ENCODE measurements at regions not wholly inside any gene's neighbourhood (a gene's known extent, or its start where the extent isn't known, plus 50 kb on each side); places are given as distances from the start of the nearest gene placed in this dataset.

- no peak for TF ChIP-seq RFX5 (IDR thresholded peaks at IDR 0.05; ENCODE audit: low read depth, low read length)
- no peak for TF ChIP-seq SMC3 (IDR thresholded peaks at IDR 0.05; ENCODE audit: low read depth, low read length)
- TF ChIP-seq MAFK (IDR thresholded peaks at IDR 0.05; ENCODE audit: low read depth, low read length), result no peak
- TF ChIP-seq MAZ (IDR thresholded peaks at IDR 0.05; ENCODE audit: borderline replicate concordance, low read depth, low read length), result no peak
- TF ChIP-seq RCOR1 (IDR thresholded peaks at IDR 0.05; ENCODE audit: insufficient replicate concordance, low read length), result no peak
- TF ChIP-seq FOS (IDR thresholded peaks at IDR 0.05; ENCODE audit: low read depth, low read length), result no peak
- TF ChIP-seq, protein P1, sequence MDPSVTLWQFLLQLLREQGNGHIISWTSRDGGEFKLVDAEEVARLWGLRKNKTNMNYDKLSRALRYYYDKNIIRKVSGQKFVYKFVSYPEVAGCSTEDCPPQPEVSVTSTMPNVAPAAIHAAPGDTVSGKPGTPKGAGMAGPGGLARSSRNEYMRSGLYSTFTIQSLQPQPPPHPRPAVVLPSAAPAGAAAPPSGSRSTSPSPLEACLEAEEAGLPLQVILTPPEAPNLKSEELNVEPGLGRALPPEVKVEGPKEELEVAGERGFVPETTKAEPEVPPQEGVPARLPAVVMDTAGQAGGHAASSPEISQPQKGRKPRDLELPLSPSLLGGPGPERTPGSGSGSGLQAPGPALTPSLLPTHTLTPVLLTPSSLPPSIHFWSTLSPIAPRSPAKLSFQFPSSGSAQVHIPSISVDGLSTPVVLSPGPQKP (IDR thresholded peaks at IDR 0.05; ENCODE audit: borderline replicate concordance, low read depth, low read length), result no peak
- TF ChIP-seq MXI1 (IDR thresholded peaks at IDR 0.05; ENCODE audit: borderline replicate concordance, low read depth, low read length), result no peak
- TF ChIP-seq BHLHE40 (IDR thresholded peaks at IDR 0.05; ENCODE audit: low read depth, low read length), result no peak
- TF ChIP-seq RAD21 (IDR thresholded peaks at IDR 0.05; ENCODE audit: low read length), result no peak
- no peak for TF ChIP-seq CHD1 (IDR thresholded peaks at IDR 0.05; ENCODE audit: low read depth, low read length)
- DNase-seq (no peak), ATAC-seq (ENCODE audit: low read depth) (no peak)
- Histone ChIP-seq H4K8ac (ENCODE audit: low read depth in 2 of 2, low read length in 2 of 2) (no peak overlapping the region), H2AFZ (replicated peaks; ENCODE audit: low read length, poor library complexity) (no peak overlapping the region), H3K36me3 (ENCODE audit: control insufficient read depth, insufficient read depth, low read length) (no peaks in the 10 kb centered on the region), H3K79me1 (ENCODE audit: low read depth in 1 of 2, low read length in 2 of 2) (no peaks in the 10 kb centered on the region), H3K9me3 (ENCODE audit: control insufficient read depth, insufficient read depth, low read length) (no peaks in the 10 kb centered on the region), H3K18ac (ENCODE audit: low read depth, low read length) (no peak overlapping the region), H3K23ac (ENCODE audit: low read depth, low read length) (no peak overlapping the region), H2BK120ac (ENCODE audit: low read depth, low read length) (no peak overlapping the region), H3K56ac (ENCODE audit: extremely low read depth, insufficient read depth, low read length) (no peak overlapping the region), H2BK5ac (ENCODE audit: low read depth, low read length, poor library complexity, severe bottlenecking) (no peak overlapping the region), H3K9ac (ENCODE audit: low read depth, low read length) (no peak overlapping the region), H3K9me1 (ENCODE audit: insufficient read depth, low read length) (no peaks in the 10 kb centered on the region), H2AK9ac (replicated peaks; ENCODE audit: low read depth, low read length, poor library complexity) (no peak overlapping the region), H3K27ac (ENCODE audit: insufficient read depth, low read length) (no peak overlapping the region), H2AK5ac (ENCODE audit: low read depth, low read length) (no peak overlapping the region), H3K4me2 (ENCODE audit: low read depth, low read length) (no peak overlapping the region), H3K4me3 (ENCODE audit: insufficient read depth, low read depth, low read length) (no peak overlapping the region), H2BK20ac (ENCODE audit: low read depth, low read length) (no peak overlapping the region), H4K20me1 (ENCODE audit: insufficient read depth, low read length) (no peaks in the 10 kb centered on the region), H3K27me3 (ENCODE audit: control insufficient read depth, insufficient read depth, low read length) (no peaks in the 10 kb centered on the region), H3K14ac (replicated peaks; ENCODE audit: low read depth, low read length) (no peak overlapping the region), H3K4ac (ENCODE audit: low read depth, low read length) (no peak overlapping the region), H2BK15ac (ENCODE audit: low read depth, low read length) (no peak overlapping the region), H4K91ac (ENCODE audit: insufficient read depth, low read depth, low read length) (no peak overlapping the region), H4K5ac (ENCODE audit: low read depth, low read length) (no peak overlapping the region), H3K4me1 (ENCODE audit: control insufficient read depth, insufficient read depth, low read length) (no peaks in the 10 kb centered on the region)
- WGBS, 2 experiments (ENCODE audit: extremely low coverage in 2 of 2, insufficient read length in 1 of 2), result no CpG with 5 or more reads among the region's 10 CpGs
- ChIA-PET CTCF (no interaction called here), POLR2A (ENCODE audit: unreplicated experiment) (no interaction called here)
- no TSS peak for BruUV-seq (replicated peaks)
- dilution Hi-C loops (cut with HindIII; ENCODE audit: low sequenced_read_pairs, unreplicated experiment), result no loop called here
- in situ Hi-C loops (cut with MboI; ENCODE audit: low sequenced_read_pairs), result no loop called here
- intact Hi-C loops (cut with micrococcal nuclease), result no loop called here
These were observed 972.9 kb upstream of the SOX9 start for GRCh38 chr17:71147906-71148305.

Measured in IMR-90 (cell line).